ENCODE measurements at regions not wholly inside any gene's neighbourhood (a gene's known extent, or its start where the extent isn't known, plus 50 kb on each side); places are given as distances from the start of the nearest gene placed in this dataset.
"Not testable (repeated sequence)": the region's sequence is repeated elsewhere in the genome, so short reads cannot be mapped to it uniquely, and the experiment has no call there.

GRCh38 chr9:85487872-85488271 lies 253.9 kb downstream of the AGTPBP1 start:
- DNase-seq = no peak

GRCh38 chr9:85484235-85484634 lies 257.5 kb downstream of the AGTPBP1 start:
- DNase-seq = no peak

GRCh38 chr9:85483208-85483607 lies 258.5 kb downstream of the AGTPBP1 start:
- DNase-seq = no peak

- no peak for DNase-seq
Measured at GRCh38 chr9:85479305-85479704, 262.4 kb downstream of the AGTPBP1 start.

GRCh38 chr9:85478847-85479246 lies 262.9 kb downstream of the AGTPBP1 start:
- no peak for DNase-seq

- DNase-seq = not testable (repeated sequence)
Measured at GRCh38 chr9:85474896-85475295, 266.9 kb downstream of the AGTPBP1 start.

GRCh38 chr9:85471791-85472190 lies 270.0 kb downstream of the AGTPBP1 start:
- no peak for DNase-seq

GRCh38 chr9:85469041-85469440 lies 272.7 kb downstream of the AGTPBP1 start:
- no peak for DNase-seq

- no peak for DNase-seq
Measured at GRCh38 chr9:85466834-85467233, 274.9 kb downstream of the AGTPBP1 start.

- not testable (repeated sequence) for DNase-seq
Measured at GRCh38 chr9:85458114-85458864, 283.5 kb downstream of the AGTPBP1 start.

GRCh38 chr9:85453850-85454249 lies 287.9 kb downstream of the AGTPBP1 start:
- no peak for DNase-seq

- no peak for DNase-seq
Measured at GRCh38 chr9:85452841-85453240, 288.9 kb downstream of the AGTPBP1 start.

- no peak for DNase-seq
Measured at GRCh38 chr9:85451680-85452079, 290.1 kb downstream of the AGTPBP1 start.

GRCh38 chr9:85445887-85446286 lies 295.9 kb downstream of the AGTPBP1 start:
- no peak for DNase-seq

- DNase-seq = no peak
Measured at GRCh38 chr9:85444243-85444642, 297.5 kb downstream of the AGTPBP1 start.

GRCh38 chr9:85443190-85443598 lies 298.6 kb downstream of the AGTPBP1 start:
- no peak for DNase-seq

GRCh38 chr9:85439791-85440190 lies 302.0 kb downstream of the AGTPBP1 start:
- no peak for DNase-seq

- DNase-seq = not testable (repeated sequence)
Measured at GRCh38 chr9:85433956-85434355, 307.8 kb downstream of the AGTPBP1 start.

- DNase-seq = not testable (repeated sequence)
Measured at GRCh38 chr9:85433551-85433950, 308.2 kb downstream of the AGTPBP1 start.

- no peak for DNase-seq
Measured at GRCh38 chr9:85433046-85433445, 308.7 kb downstream of the AGTPBP1 start.

GRCh38 chr9:85432599-85432998 lies 309.2 kb downstream of the AGTPBP1 start:
- DNase-seq = peak; percentile 15

GRCh38 chr9:85431339-85432102 lies 310.2 kb downstream of the AGTPBP1 start:
- DNase-seq = no peak

GRCh38 chr9:85430659-85431338 lies 311.0 kb downstream of the AGTPBP1 start:
- DNase-seq = no peak

GRCh38 chr9:85428230-85428629 lies 313.5 kb downstream of the AGTPBP1 start:
- no peak for DNase-seq

Data from RPMI8226 (cell line).